Stomach (tissue), 8 donors: ENCODE measurements at regions not wholly inside any gene's neighbourhood (a gene's known extent, or its start where the extent isn't known, plus 50 kb on each side); places are given as distances from the start of the nearest gene placed in this dataset.

ENCODE experiments used
- DNase-seq, 2 donors: peaks; one replicate each; pipeline versions ENCODE4 v3.0.0 to v3.0.0-alpha.2; 2013 to 2019
- H3K27ac ChIP-seq, 5 donors: fragments of 200-600 bp in 4 of 5; sonication (generic) in 4 of 5; one replicate each; pipeline ENCODE4 v1.5.1; 2013 to 2019; ENCODE audit warnings: mild to moderate bottlenecking in 1 of 5, moderate library complexity in 1 of 5
- H3K27me3 ChIP-seq, 3 donors: fragments of 200-600 bp; sonication (generic); one replicate each; pipeline ENCODE4 v1.5.1; 2017 to 2019; ENCODE audit warnings: mixed run types in 1 of 3
- H3K36me3 ChIP-seq, 4 donors: fragments of 200-600 bp; sonication (generic); 1 replicate in 3 of 4; 2 replicates in 1 of 4; pipeline ENCODE4 v1.5.1; 2016 to 2019
- H3K4me1 ChIP-seq, 4 donors: fragments of 200-600 bp; sonication (generic); one replicate each; pipeline ENCODE4 v1.5.1; 2016 to 2019
- H3K4me3 ChIP-seq, 4 donors: fragments of 200-600 bp; sonication (generic) in 3 of 4; one replicate each; pipeline ENCODE4 v1.5.1; 2016 to 2019; ENCODE audit warnings: mild to moderate bottlenecking in 1 of 4
- H3K9me3 ChIP-seq, 4 donors: fragments of 200-600 bp; sonication (generic); one replicate each; pipeline ENCODE4 v1.5.1; 2016 to 2019
- CTCF ChIP-seq, 7 experiments: fragments of 450-650 bp in 4 of 7; fragments of 200-600 bp in 3 of 7; sonication (generic) in 3 of 7; IDR thresholded peaks; one replicate each; pipeline ENCODE4 v1.5.1; 2016 to 2019; ENCODE audit warnings: antibody characterized with exemption in 7 of 7, control low read depth in 2 of 7, mild to moderate bottlenecking in 1 of 7
- EP300 ChIP-seq: sonication (generic); formaldehyde crosslinking; IDR thresholded peaks from one replicate; pipeline ENCODE4 v1.6.1; 2017; ENCODE audit warnings: antibody characterized with exemption
- POLR2A ChIP-seq, 4 donors: fragments of 450-650 bp; IDR thresholded peaks; one replicate each; pipeline ENCODE4 v1.6.1; 2016; ENCODE audit warnings: antibody characterized with exemption in 4 of 4, control low read depth in 2 of 4, mild to moderate bottlenecking in 1 of 4, moderate library complexity in 1 of 4
- POLR2AphosphoS5 ChIP-seq, 3 donors: sonication (generic); formaldehyde crosslinking; IDR thresholded peaks; one replicate each; pipeline ENCODE4 v1.6.1; 2016; ENCODE audit warnings: antibody characterized with exemption in 3 of 3
- WGBS, 5 donors: extraction: QIAGEN DNeasy Blood & Tissue Kit in 3 of 5; methylation state at CpG; one replicate each; pipeline versions ENCODE4 v1.1.5 to v1.1.7; 2013 to 2018; 5-methylcytosine and 5-hydroxymethylcytosine counted together
- intact Hi-C: fragments of 100-400 bp; cut with DNase I; formaldehyde crosslinking; loops from one replicate; pipeline ENCODE4 v1.15.1; 2023; ENCODE audit warnings: low total_unique reads
- donor health status: healthy with polysubstance abuse.
- donor health status: Bipolar disorder and iron deficiency.
- donor health status: healthy.

GRCh38 chr11:115630214-115630613 lies 126.0 kb upstream of the CADM1 start:
- Histone ChIP-seq H3K36me3 (no peaks in the 10 kb centered on the region), H3K4me3 (no peak overlapping the region), H3K27ac (no peak overlapping the region), H3K27me3 (peaks cover 0 to 43% (median 7%) of the 10 kb centered on the region in 3 donors), H3K9me3 (no peaks in the 10 kb centered on the region), H3K4me1 (peaks cover 0 to 6% (median 0%) of the 10 kb centered on the region in 4 donors)
- DNase-seq = no peak
- TF ChIP-seq EP300 = no peak
- intact Hi-C loops = no loop called here
- WGBS, 5 donors = 59 to 84% (median 74%) methylated on average over 8 of the region's 8 CpGs

- Histone ChIP-seq H3K27ac (no peak overlapping the region), H3K9me3 (no peaks in the 10 kb centered on the region), H3K27me3 (peaks cover 0 to 43% (median 10%) of the 10 kb centered on the region in 3 donors), H3K36me3 (no peaks in the 10 kb centered on the region), H3K4me1 (peaks cover 0 to 6% (median 0%) of the 10 kb centered on the region in 4 donors), H3K4me3 (no peak overlapping the region)
- DNase-seq = no peak
- intact Hi-C loops = no loop called here
- WGBS, 5 donors = 76 to 81% (median 79%) methylated on average over 5 of the region's 5 CpGs
- TF ChIP-seq POLR2AphosphoS5 (IDR thresholded peaks at IDR 0.05) (no peak), POLR2A (IDR thresholded peaks at IDR 0.05) (no peak), CTCF (IDR thresholded peaks at IDR 0.05) (no peak), EP300 (no peak)
These were observed 125.3 kb upstream of the CADM1 start for GRCh38 chr11:115629456-115630015.

- Histone ChIP-seq H3K4me1 (peaks cover 0 to 10% (median 3%) of the 10 kb centered on the region in 4 donors), H3K36me3 (no peaks in the 10 kb centered on the region), H3K27ac (no peak overlapping the region), H3K27me3 (peaks cover 0 to 43% (median 10%) of the 10 kb centered on the region in 3 donors), H3K4me3 (no peak overlapping the region), H3K9me3 (no peaks in the 10 kb centered on the region)
- 82 to 88% (median 86%) methylated on average over 13 of the region's 13 CpGs for WGBS, 5 donors
- no peak for TF ChIP-seq EP300
- TF ChIP-seq CTCF (IDR thresholded peaks at IDR 0.05) = no peak
- no peak for TF ChIP-seq POLR2A (IDR thresholded peaks at IDR 0.05)
- no peak for TF ChIP-seq POLR2AphosphoS5 (IDR thresholded peaks at IDR 0.05)
- DNase-seq = no peak
- intact Hi-C loops = no loop called here
These were observed 123.6 kb upstream of the CADM1 start for GRCh38 chr11:115627666-115628460.

- intact Hi-C loops = no loop called here
- Histone ChIP-seq H3K9me3 (no peaks in the 10 kb centered on the region), H3K27me3 (peaks cover 0 to 43% (median 10%) of the 10 kb centered on the region in 3 donors), H3K36me3 (no peaks in the 10 kb centered on the region), H3K4me3 (no peak overlapping the region), H3K27ac (no peak overlapping the region), H3K4me1 (peaks cover 3 to 15% (median 9%) of the 10 kb centered on the region in 4 donors)
- no peak for DNase-seq
- TF ChIP-seq POLR2A (IDR thresholded peaks at IDR 0.05) (no peak), CTCF (IDR thresholded peaks at IDR 0.05) (no peak), POLR2AphosphoS5 (IDR thresholded peaks at IDR 0.05) (no peak), EP300 (no peak)
- 49 to 70% (median 59%) methylated on average over 3 of the region's 3 CpGs for whole genome bisulfite sequencing, 5 donors
These were observed 122.9 kb upstream of the CADM1 start for GRCh38 chr11:115627071-115627470.

GRCh38 chr11:115626414-115626813 lies 122.2 kb upstream of the CADM1 start:
- TF ChIP-seq EP300 = no peak
- TF ChIP-seq POLR2AphosphoS5 (IDR thresholded peaks at IDR 0.05) = peak in 1 of 3 donors; percentile 63
- no peak for TF ChIP-seq CTCF (IDR thresholded peaks at IDR 0.05)
- no peak for TF ChIP-seq POLR2A (IDR thresholded peaks at IDR 0.05)
- Histone ChIP-seq H3K27me3 (peaks cover 0 to 36% (median 10%) of the 10 kb centered on the region in 3 donors), H3K4me3 (no peak overlapping the region), H3K9me3 (no peaks in the 10 kb centered on the region), H3K4me1 (peaks cover 3 to 15% (median 9%) of the 10 kb centered on the region in 4 donors), H3K36me3 (no peaks in the 10 kb centered on the region), H3K27ac (no peak overlapping the region)
- intact Hi-C loops = no loop called here
- no peak for DNase-seq
- 34 to 70% (median 42%) methylated on average over 2 of the region's 2 CpGs for WGBS, 5 donors
